ENCODE measurements at regions not wholly inside any gene's neighbourhood (a gene's known extent, or its start where the extent isn't known, plus 50 kb on each side); places are given as distances from the start of the nearest gene placed in this dataset.
A peak's percentile ranks its signal among the peaks of the same experiment; 100 is the strongest.

- Histone ChIP-seq H3K4me1 (ENCODE audit: control insufficient read depth, insufficient read depth, low read length) (peaks cover 16% of the 10 kb centered on the region), H3K9me3 (ENCODE audit: control insufficient read depth, insufficient read depth, low read length) (no peaks in the 10 kb centered on the region), H3K36me3 (ENCODE audit: control insufficient read depth, insufficient read depth, low read length) (peaks cover 57% of the 10 kb centered on the region), H3K27ac (ENCODE audit: low read depth, low read length) (no peak overlapping the region), H3K27me3 (ENCODE audit: control insufficient read depth, insufficient read depth, low read length) (no peaks in the 10 kb centered on the region), H3K4me3 (ENCODE audit: low read depth, low read length) (no peak overlapping the region)
- 86% methylated on average over 7 of the region's 7 CpGs for WGBS (ENCODE audit: insufficient coverage)
- no peak for DNase-seq (ENCODE audit: low read depth in 4 of 6, low spot score in 6 of 6)
Observed at GRCh38 chr11:70815485-70815832, 417.1 kb downstream of the CTTN start.

DNA sequence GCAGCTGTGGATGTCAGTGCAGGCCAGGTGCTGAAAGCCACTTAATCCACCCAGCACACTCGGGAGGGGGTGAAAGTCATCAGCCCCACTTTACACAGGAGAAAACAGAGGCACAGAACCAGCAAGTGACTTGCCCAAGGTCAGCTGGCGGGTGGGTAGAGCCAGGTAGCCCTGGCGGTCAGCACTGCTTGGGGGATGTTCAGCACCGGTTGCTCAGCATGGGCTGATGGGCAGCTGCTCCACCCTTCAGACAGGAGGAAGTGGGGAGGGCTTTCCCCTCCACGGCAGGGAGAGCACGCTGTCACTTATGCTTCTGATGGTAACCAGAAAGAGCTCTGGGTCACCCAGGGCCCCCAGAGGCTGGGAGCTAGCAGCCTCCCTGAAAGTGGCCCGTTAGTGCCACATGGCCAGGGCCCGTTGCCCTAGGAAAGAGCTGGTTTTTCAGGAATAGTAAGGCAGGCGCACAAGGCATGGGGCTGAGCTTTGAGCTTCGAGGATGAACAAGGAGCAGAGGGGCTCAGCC, 417.9 kb downstream of the CTTN start:
- no peaks in the 10 kb centered on the region for H3K9me3 ChIP-seq (ENCODE audit: control insufficient read depth, insufficient read depth, low read length)
- H3K36me3 ChIP-seq (ENCODE audit: control insufficient read depth, insufficient read depth, low read length) = peaks cover 54% of the 10 kb centered on the region
- no peak overlapping the region for H3K27ac ChIP-seq (ENCODE audit: low read depth, low read length)
- WGBS (ENCODE audit: insufficient coverage) = 81% methylated on average over 10 of the region's 10 CpGs
- H3K4me3 ChIP-seq (ENCODE audit: low read depth, low read length) = no peak overlapping the region
- H3K4me1 ChIP-seq (ENCODE audit: control insufficient read depth, insufficient read depth, low read length) = peaks cover 16% of the 10 kb centered on the region
- H3K27me3 ChIP-seq (ENCODE audit: control insufficient read depth, insufficient read depth, low read length) = no peaks in the 10 kb centered on the region
- DNase-seq (ENCODE audit: low read depth in 4 of 6, low spot score in 6 of 6) = no peak

GRCh38 chr11:70818351-70818750, 420.0 kb downstream of the CTTN start:
- Histone ChIP-seq H3K27me3 (ENCODE audit: control insufficient read depth, insufficient read depth, low read length) (no peaks in the 10 kb centered on the region), H3K36me3 (ENCODE audit: control insufficient read depth, insufficient read depth, low read length) (peaks cover 52% of the 10 kb centered on the region), H3K27ac (ENCODE audit: low read depth, low read length) (no peak overlapping the region), H3K9me3 (ENCODE audit: control insufficient read depth, insufficient read depth, low read length) (no peaks in the 10 kb centered on the region), H3K4me1 (ENCODE audit: control insufficient read depth, insufficient read depth, low read length) (peaks cover 16% of the 10 kb centered on the region), H3K4me3 (ENCODE audit: low read depth, low read length) (no peak overlapping the region)
- DNase-seq (ENCODE audit: low read depth in 4 of 6, low spot score in 6 of 6) = peak in 2 of 6 donors; percentile 21 to 25
- 36% methylated on average over 5 of the region's 9 CpGs for WGBS (ENCODE audit: insufficient coverage)

- Histone ChIP-seq H3K4me1 (ENCODE audit: control insufficient read depth, insufficient read depth, low read length) (peaks cover 22% of the 10 kb centered on the region), H3K36me3 (ENCODE audit: control insufficient read depth, insufficient read depth, low read length) (peaks cover 52% of the 10 kb centered on the region), H3K27ac (ENCODE audit: low read depth, low read length) (no peak overlapping the region), H3K27me3 (ENCODE audit: control insufficient read depth, insufficient read depth, low read length) (peaks cover 1% of the 10 kb centered on the region), H3K4me3 (ENCODE audit: low read depth, low read length) (no peak overlapping the region), H3K9me3 (ENCODE audit: control insufficient read depth, insufficient read depth, low read length) (no peaks in the 10 kb centered on the region)
- no peak for DNase-seq (ENCODE audit: low read depth in 4 of 6, low spot score in 6 of 6)
- 72% methylated on average over 15 of the region's 15 CpGs for WGBS (ENCODE audit: insufficient coverage)
Observed at GRCh38 chr11:70819022-70819421, 420.7 kb downstream of the CTTN start.

GRCh38 chr11:70820311-70820710, 422.0 kb downstream of the CTTN start:
- Histone ChIP-seq H3K4me1 (ENCODE audit: control insufficient read depth, insufficient read depth, low read length) (peaks cover 25% of the 10 kb centered on the region), H3K9me3 (ENCODE audit: control insufficient read depth, insufficient read depth, low read length) (no peaks in the 10 kb centered on the region), H3K27ac (ENCODE audit: low read depth, low read length) (no peak overlapping the region), H3K27me3 (ENCODE audit: control insufficient read depth, insufficient read depth, low read length) (peaks cover 9% of the 10 kb centered on the region), H3K36me3 (ENCODE audit: control insufficient read depth, insufficient read depth, low read length) (peaks cover 41% of the 10 kb centered on the region), H3K4me3 (ENCODE audit: low read depth, low read length) (no peak overlapping the region)
- no peak for DNase-seq (ENCODE audit: low read depth in 4 of 6, low spot score in 6 of 6)
- WGBS (ENCODE audit: insufficient coverage) = 91% methylated on average over 35 of the region's 35 CpGs

- H3K4me1 ChIP-seq (ENCODE audit: control insufficient read depth, insufficient read depth, low read length) = peaks cover 25% of the 10 kb centered on the region
- H3K27me3 ChIP-seq (ENCODE audit: control insufficient read depth, insufficient read depth, low read length) = peaks cover 9% of the 10 kb centered on the region
- peaks cover 37% of the 10 kb centered on the region for H3K36me3 ChIP-seq (ENCODE audit: control insufficient read depth, insufficient read depth, low read length)
- H3K9me3 ChIP-seq (ENCODE audit: control insufficient read depth, insufficient read depth, low read length) = no peaks in the 10 kb centered on the region
- DNase-seq (ENCODE audit: low read depth in 4 of 6, low spot score in 6 of 6) = no peak
- H3K4me3 ChIP-seq (ENCODE audit: low read depth, low read length) = no peak overlapping the region
- H3K27ac ChIP-seq (ENCODE audit: low read depth, low read length) = no peak overlapping the region
- 91% methylated on average over 14 of the region's 14 CpGs for WGBS (ENCODE audit: insufficient coverage)
Observed at GRCh38 chr11:70820712-70821111, 422.4 kb downstream of the CTTN start.

DNA sequence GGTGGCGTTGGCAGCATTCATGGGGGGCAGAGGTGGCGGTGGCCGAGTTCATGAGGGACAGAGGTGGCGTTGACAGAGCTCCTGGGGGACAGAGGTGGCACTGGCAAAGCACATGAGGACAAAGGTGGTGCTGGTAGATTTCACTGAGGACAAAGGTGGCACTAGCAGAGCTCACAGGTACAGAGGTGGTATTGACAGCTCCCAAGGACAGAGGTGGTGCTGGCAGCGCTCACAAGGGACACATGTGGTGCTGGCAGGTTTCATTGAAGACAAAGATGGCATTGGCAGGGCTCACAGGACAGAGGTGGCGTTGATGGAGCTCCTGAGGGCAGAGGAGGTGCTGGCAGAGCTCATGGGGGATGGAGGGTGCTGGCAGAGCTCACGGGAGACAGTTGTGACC, 425.4 kb downstream of the CTTN start:
- Histone ChIP-seq H3K36me3 (ENCODE audit: control insufficient read depth, insufficient read depth, low read length) (peaks cover 30% of the 10 kb centered on the region), H3K9me3 (ENCODE audit: control insufficient read depth, insufficient read depth, low read length) (no peaks in the 10 kb centered on the region), H3K4me3 (ENCODE audit: low read depth, low read length) (no peak overlapping the region), H3K4me1 (ENCODE audit: control insufficient read depth, insufficient read depth, low read length) (peaks cover 50% of the 10 kb centered on the region), H3K27ac (ENCODE audit: low read depth, low read length) (no peak overlapping the region), H3K27me3 (ENCODE audit: control insufficient read depth, insufficient read depth, low read length) (peaks cover 16% of the 10 kb centered on the region)
- no peak for DNase-seq (ENCODE audit: low read depth in 4 of 6, low spot score in 6 of 6)
- 85% methylated on average over 7 of the region's 7 CpGs for WGBS (ENCODE audit: insufficient coverage)

DNA sequence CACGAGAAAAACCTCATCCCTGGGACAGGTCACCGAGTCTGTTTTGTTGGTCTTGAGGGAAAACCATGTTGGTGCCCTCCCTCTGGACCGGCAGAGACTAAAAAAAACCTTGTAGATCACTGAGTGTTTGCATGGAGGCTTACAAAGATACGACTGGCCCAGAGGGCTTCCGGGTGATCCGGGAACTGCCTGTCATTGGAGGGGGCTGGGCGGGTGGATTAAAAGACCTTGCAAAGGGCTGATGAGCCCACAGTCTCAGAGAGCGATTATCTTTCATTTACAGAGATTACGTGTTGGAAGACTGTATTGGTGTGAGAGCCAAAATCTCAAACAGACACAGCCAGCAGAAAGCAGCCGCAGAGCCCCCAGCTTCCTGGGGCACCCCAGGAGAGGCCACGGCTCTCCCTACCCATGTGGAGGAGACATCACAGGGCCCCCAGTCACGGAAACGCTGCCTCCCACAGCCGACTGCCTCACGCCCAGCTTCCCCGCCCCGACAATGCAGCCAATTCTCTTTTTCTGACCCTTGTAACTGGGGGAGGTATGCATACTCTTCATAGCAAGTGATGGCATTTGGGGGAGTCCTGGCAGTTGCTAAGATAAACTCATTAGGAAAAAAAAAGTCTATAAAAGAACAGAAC, 426.4 kb downstream of the CTTN start:
- Histone ChIP-seq H3K9me3 (ENCODE audit: control insufficient read depth, insufficient read depth, low read length) (no peaks in the 10 kb centered on the region), H3K4me3 (ENCODE audit: low read depth, low read length) (peak overlapping the region; percentile 1), H3K36me3 (ENCODE audit: control insufficient read depth, insufficient read depth, low read length) (peaks cover 20% of the 10 kb centered on the region), H3K4me1 (ENCODE audit: control insufficient read depth, insufficient read depth, low read length) (peaks cover 55% of the 10 kb centered on the region), H3K27me3 (ENCODE audit: control insufficient read depth, insufficient read depth, low read length) (peaks cover 17% of the 10 kb centered on the region), H3K27ac (ENCODE audit: low read depth, low read length) (no peak overlapping the region)
- DNase-seq (ENCODE audit: low read depth in 4 of 6, low spot score in 6 of 6) = peak in 2 of 6 donors; percentile 55 to 80
- WGBS (ENCODE audit: insufficient coverage) = 27% methylated on average over 10 of the region's 17 CpGs

- peak overlapping the region; percentile 40 for H3K27ac ChIP-seq (ENCODE audit: low read depth, low read length)
- peaks cover 17% of the 10 kb centered on the region for H3K27me3 ChIP-seq (ENCODE audit: control insufficient read depth, insufficient read depth, low read length)
- DNase-seq (ENCODE audit: low read depth in 4 of 6, low spot score in 6 of 6) = no peak
- H3K9me3 ChIP-seq (ENCODE audit: control insufficient read depth, insufficient read depth, low read length) = no peaks in the 10 kb centered on the region
- H3K36me3 ChIP-seq (ENCODE audit: control insufficient read depth, insufficient read depth, low read length) = peaks cover 10% of the 10 kb centered on the region
- H3K4me1 ChIP-seq (ENCODE audit: control insufficient read depth, insufficient read depth, low read length) = peaks cover 60% of the 10 kb centered on the region
- peak overlapping the region; percentile 35 for H3K4me3 ChIP-seq (ENCODE audit: low read depth, low read length)
- 20% methylated on average over 17 of the region's 21 CpGs for WGBS (ENCODE audit: insufficient coverage)
Observed at GRCh38 chr11:70825893-70826540, 426.4 kb downstream of the SHANK2 start.
